B cell (primary cell): ENCODE measurements at regions not wholly inside any gene's neighbourhood (a gene's known extent, or its start where the extent isn't known, plus 50 kb on each side); places are given as distances from the start of the nearest gene placed in this dataset.

Experiments used
- ATAC-seq: fragments of 200-7000 bp; cut with Tn5 transposase; one replicate; pipeline ENCODE4 v1.10.0; 2021; ENCODE audit warnings: low read depth, mild to moderate bottlenecking, moderate number of reproducible peaks, moderate library complexity
- CTCF ChIA-PET: fragments of 350-600 bp; sonication (Branson Sonifier 250); formaldehyde crosslinking; loops from one replicate; lab custom pipeline; 2021; ENCODE audit warnings: antibody characterized with exemption, inconsistent platforms; lab: Charles Lee
- POLR2A ChIA-PET: fragments of 350-600 bp; sonication (Branson Sonifier 250); formaldehyde crosslinking; loops from one replicate; lab custom pipeline; 2021; ENCODE audit warnings: antibody characterized with exemption; lab: Charles Lee
- DNase-seq: peaks from one replicate; pipeline ENCODE4 v3.0.0; 2013
- H2AFZ ChIP-seq: 2 replicates; pipeline ENCODE4 v1.6.1; 2012; ENCODE audit warnings: mild to moderate bottlenecking, low read depth, low read length; ENCODE audit not compliant: insufficient read depth, poor library complexity, severe bottlenecking
- H3K27ac ChIP-seq, 2 donors: 1 replicate in 1 of 2; 2 replicates in 1 of 2; pipeline ENCODE4 v1.5.1; 2012 to 2013; ENCODE audit warnings: low read length in 2 of 2, mild to moderate bottlenecking in 2 of 2, moderate library complexity in 1 of 2
- H3K27me3 ChIP-seq, 4 experiments: fragments of 200-600 bp in 1 of 4; sonication (generic) in 1 of 4; replicated peaks in 1 of 4; 1 replicate in 2 of 4; 2 replicates in 2 of 4; pipeline versions ENCODE4 v1.6.1 to v1.7.0; 2013 to 2016; ENCODE audit warnings: low read length in 3 of 4, mild to moderate bottlenecking in 2 of 4, mixed read lengths in 1 of 4, moderate library complexity in 1 of 4; ENCODE audit not compliant: insufficient read depth in 4 of 4, control insufficient read depth in 3 of 4; ENCODE audit errors: control extremely low read depth in 1 of 4
- H3K36me3 ChIP-seq, 2 experiments: replicated peaks in 1 of 2; 1 replicate in 1 of 2; 2 replicates in 1 of 2; pipeline versions ENCODE4 v1.6.1 to v1.7.1; 2013; ENCODE audit warnings: low read length in 1 of 2; ENCODE audit not compliant: insufficient read depth in 2 of 2, control insufficient read depth in 1 of 2; ENCODE audit errors: control extremely low read depth in 1 of 2, extremely low read depth in 1 of 2
- H3K4me1 ChIP-seq, 2 donors: fragments of 200-600 bp in 1 of 2; sonication (generic) in 1 of 2; 1 replicate in 1 of 2; 2 replicates in 1 of 2; pipeline versions ENCODE4 v1.5.1 to v1.6.1; 2013 to 2017; ENCODE audit warnings: low read length in 2 of 2; ENCODE audit not compliant: control insufficient read depth in 2 of 2, insufficient read depth in 2 of 2
- H3K4me2 ChIP-seq: replicated peaks from 2 replicates; pipeline ENCODE3; 2012; ENCODE audit warnings: mild to moderate bottlenecking, low read depth, low read length; ENCODE audit not compliant: poor library complexity, severe bottlenecking
- H3K4me3 ChIP-seq, 5 experiments: fragments of 200-600 bp in 1 of 5; sonication (generic) in 1 of 5; 1 replicate in 3 of 5; 2 replicates in 2 of 5; pipeline versions ENCODE4 v1.5.1 to v1.7.0; 2011 to 2016; ENCODE audit warnings: low read length in 4 of 5, mild to moderate bottlenecking in 4 of 5, low read depth in 2 of 5, control low read depth in 1 of 5, moderate library complexity in 1 of 5; ENCODE audit not compliant: insufficient read depth in 1 of 5; ENCODE audit errors: control extremely low read depth in 1 of 5, extremely low read depth in 1 of 5
- H3K79me2 ChIP-seq: fragments of 200-600 bp; sonication (generic); one replicate; pipeline ENCODE4 v1.6.0; 2016; ENCODE audit warnings: low read length; ENCODE audit not compliant: control insufficient read depth, insufficient read depth
- H3K9ac ChIP-seq: fragments of 200-600 bp; sonication (generic); 2 replicates; pipeline ENCODE4 v1.6.1; 2017; ENCODE audit warnings: mild to moderate bottlenecking, low read length, moderate library complexity
- H3K9me3 ChIP-seq, 3 donors: one replicate each; pipeline versions ENCODE4 v1.6.1 to v1.7.1; 2013; ENCODE audit warnings: low read length in 2 of 3; ENCODE audit not compliant: control insufficient read depth in 2 of 3, insufficient read depth in 1 of 3; ENCODE audit errors: control extremely low read depth in 1 of 3
- H4K20me1 ChIP-seq: 2 replicates; pipeline ENCODE4 v1.6.0; 2012; ENCODE audit warnings: mild to moderate bottlenecking, low read length; ENCODE audit not compliant: insufficient read depth, control insufficient read depth, poor library complexity, severe bottlenecking
- H3K27ac Mint-ChIP-seq: one replicate; pipeline ENCODE4 v1.8.0; 2021; ENCODE audit warnings: mixed read lengths
- H3K27me3 Mint-ChIP-seq: one replicate; pipeline ENCODE4 v1.8.0; 2021; ENCODE audit warnings: mixed read lengths
- H3K4me1 Mint-ChIP-seq: one replicate; pipeline ENCODE4 v1.8.0; 2021; ENCODE audit warnings: mixed read lengths
- H3K4me3 Mint-ChIP-seq: one replicate; pipeline ENCODE4 v1.8.0; 2021; ENCODE audit warnings: mixed read lengths
- H3K9me3 Mint-ChIP-seq: one replicate; pipeline ENCODE4 v1.8.0; 2022; ENCODE audit warnings: mixed read lengths; ENCODE audit not compliant: insufficient read depth
- EZH2 ChIP-seq: IDR thresholded peaks from 2 replicates; pipeline ENCODE4 v1.6.1; 2012; ENCODE audit warnings: borderline replicate concordance, low read depth, mild to moderate bottlenecking, moderate library complexity, low read length; ENCODE audit not compliant: insufficient read depth, poor library complexity, severe bottlenecking
- WGBS: methylation state at CpG from one replicate; pipeline ENCODE4 v1.1.5; 2013; ENCODE audit warnings: missing lambda C conversion rate; ENCODE audit not compliant: insufficient coverage; 5-methylcytosine and 5-hydroxymethylcytosine counted together
- intact Hi-C: fragments of 100-400 bp; cut with micrococcal nuclease; formaldehyde crosslinking; loops from one replicate; pipeline ENCODE4 v1.10.0; 2022
- TF ChIP-seq, protein P1 (sequence below): fragments of 200-600 bp; IDR thresholded peaks from one replicate; pipeline ENCODE4 v1.8.0; 2022; ENCODE audit warnings: antibody characterized with exemption, mild to moderate bottlenecking

GRCh38 chr10:128286141-128286761, 160.0 kb upstream of the MKI67 start:
- no peaks in the 10 kb centered on the region for H3K36me3 ChIP-seq
- POLR2A ChIA-PET: no interaction called here
- H3K79me2 ChIP-seq: no peaks in the 10 kb centered on the region
- H4K20me1 ChIP-seq: no peaks in the 10 kb centered on the region
- H3K27me3 Mint-ChIP-seq: peaks cover 54% of the 10 kb centered on the region
- no peak overlapping the region for H3K27ac Mint-ChIP-seq
- H3K27ac ChIP-seq: no peak overlapping the region
- CTCF ChIA-PET: no interaction called here
- intact Hi-C loops: no loop called here
- H2AFZ ChIP-seq: no peak overlapping the region
- no peak overlapping the region for H3K4me2 ChIP-seq
- H3K9ac ChIP-seq: no peak overlapping the region
- TF ChIP-seq, protein P1, sequence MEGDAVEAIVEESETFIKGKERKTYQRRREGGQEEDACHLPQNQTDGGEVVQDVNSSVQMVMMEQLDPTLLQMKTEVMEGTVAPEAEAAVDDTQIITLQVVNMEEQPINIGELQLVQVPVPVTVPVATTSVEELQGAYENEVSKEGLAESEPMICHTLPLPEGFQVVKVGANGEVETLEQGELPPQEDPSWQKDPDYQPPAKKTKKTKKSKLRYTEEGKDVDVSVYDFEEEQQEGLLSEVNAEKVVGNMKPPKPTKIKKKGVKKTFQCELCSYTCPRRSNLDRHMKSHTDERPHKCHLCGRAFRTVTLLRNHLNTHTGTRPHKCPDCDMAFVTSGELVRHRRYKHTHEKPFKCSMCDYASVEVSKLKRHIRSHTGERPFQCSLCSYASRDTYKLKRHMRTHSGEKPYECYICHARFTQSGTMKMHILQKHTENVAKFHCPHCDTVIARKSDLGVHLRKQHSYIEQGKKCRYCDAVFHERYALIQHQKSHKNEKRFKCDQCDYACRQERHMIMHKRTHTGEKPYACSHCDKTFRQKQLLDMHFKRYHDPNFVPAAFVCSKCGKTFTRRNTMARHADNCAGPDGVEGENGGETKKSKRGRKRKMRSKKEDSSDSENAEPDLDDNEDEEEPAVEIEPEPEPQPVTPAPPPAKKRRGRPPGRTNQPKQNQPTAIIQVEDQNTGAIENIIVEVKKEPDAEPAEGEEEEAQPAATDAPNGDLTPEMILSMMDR: no peak
- no peak for TF ChIP-seq EZH2
- 49% methylated on average over 17 of the region's 22 CpGs for WGBS
- H3K9me3 ChIP-seq: peaks cover 0 to 12% (median 0%) of the 10 kb centered on the region in 3 donors
- no peaks in the 10 kb centered on the region for H3K4me1 ChIP-seq
- DNase-seq (no peak), ATAC-seq (no peak)
- peaks cover 7% of the 10 kb centered on the region for H3K9me3 Mint-ChIP-seq
- no peak overlapping the region for H3K4me3 ChIP-seq
- peaks cover 0 to 16% (median 0%) of the 10 kb centered on the region in 4 experiments for H3K27me3 ChIP-seq
- no peak overlapping the region for H3K4me3 Mint-ChIP-seq
- H3K4me1 Mint-ChIP-seq: no peaks in the 10 kb centered on the region

- H3K9me3 Mint-ChIP-seq: peaks cover 7% of the 10 kb centered on the region
- 8% methylated on average over 46 of the region's 63 CpGs for WGBS
- DNase-seq: no peak
- H3K79me2 ChIP-seq: no peaks in the 10 kb centered on the region
- TF ChIP-seq EZH2: no peak
- TF ChIP-seq, protein P1: no peak
- H3K4me3 ChIP-seq: no peak overlapping the region
- H3K4me1 ChIP-seq: no peaks in the 10 kb centered on the region
- H3K4me1 Mint-ChIP-seq: no peaks in the 10 kb centered on the region
- no peak overlapping the region for H2AFZ ChIP-seq
- no peak overlapping the region for H3K4me2 ChIP-seq
- H3K27me3 Mint-ChIP-seq: peaks cover 54% of the 10 kb centered on the region
- H3K36me3 ChIP-seq: no peaks in the 10 kb centered on the region
- H3K9ac ChIP-seq: no peak overlapping the region
- peaks cover 0 to 14% (median 0%) of the 10 kb centered on the region in 3 donors for H3K9me3 ChIP-seq
- H3K27me3 ChIP-seq: peaks cover 0 to 16% (median 0%) of the 10 kb centered on the region in 4 experiments
- ATAC-seq: no peak
- no peak overlapping the region for H3K27ac ChIP-seq
- CTCF ChIA-PET: no interaction called here
- H3K4me3 Mint-ChIP-seq: no peak overlapping the region
- intact Hi-C loops: no loop called here
- POLR2A ChIA-PET: no interaction called here
- H3K27ac Mint-ChIP-seq: no peak overlapping the region
- H4K20me1 ChIP-seq: no peaks in the 10 kb centered on the region
These were observed 160.7 kb upstream of the MKI67 start for GRCh38 chr10:128286762-128287500.
